C4-2B (cell line): ENCODE measurements at regions not wholly inside any gene's neighbourhood (a gene's known extent, or its start where the extent isn't known, plus 50 kb on each side); places are given as distances from the start of the nearest gene placed in this dataset.

Source experiments
- H3K27ac ChIP-seq: fragments of 450-650 bp; 2 replicates; pipeline ENCODE4 v1.5.1; 2017
- CTCF ChIP-seq: fragments of 450-650 bp; conservative IDR thresholded peaks from 2 replicates; pipeline ENCODE4 v1.5.1; 2017; ENCODE audit warnings: mild to moderate bottlenecking
- ZFX ChIP-seq: fragments of 450-650 bp; IDR thresholded peaks from 2 replicates; pipeline ENCODE4 v1.6.1; 2017

- TF ChIP-seq ZFX (no peak), CTCF (no peak)
- H3K27ac ChIP-seq: no peak overlapping the region
These were observed 117.4 kb downstream of the EMP1 start for GRCh38 chr12:13313886-13314285.

- H3K27ac ChIP-seq: no peak overlapping the region
- TF ChIP-seq ZFX (no peak), CTCF (no peak)
These were observed 115.0 kb downstream of the EMP1 start for GRCh38 chr12:13311551-13311950.

- H3K27ac ChIP-seq: no peak overlapping the region
- TF ChIP-seq ZFX (no peak), CTCF (no peak)
These were observed 110.8 kb downstream of the EMP1 start for GRCh38 chr12:13307143-13307816.

- no peak overlapping the region for H3K27ac ChIP-seq
- no peak for TF ChIP-seq CTCF
- no peak for TF ChIP-seq ZFX
These were observed 108.4 kb downstream of the EMP1 start for GRCh38 chr12:13304924-13305323.

GRCh38 chr12:13299457-13299856, 102.9 kb downstream of the EMP1 start:
- TF ChIP-seq CTCF: no peak
- no peak for TF ChIP-seq ZFX
- H3K27ac ChIP-seq: no peak overlapping the region

- no peak for TF ChIP-seq ZFX
- no peak for TF ChIP-seq CTCF
- H3K27ac ChIP-seq: no peak overlapping the region
These were observed 96.6 kb downstream of the EMP1 start for GRCh38 chr12:13293096-13293495.

- TF ChIP-seq ZFX (no peak), CTCF (no peak)
- no peak overlapping the region for H3K27ac ChIP-seq
These were observed 93.2 kb downstream of the EMP1 start for GRCh38 chr12:13289653-13290289.
